WI38 (cell line): ENCODE measurements at regions not wholly inside any gene's neighbourhood (a gene's known extent, or its start where the extent isn't known, plus 50 kb on each side); places are given as distances from the start of the nearest gene placed in this dataset.

Experiments
- H3K4me3 ChIP-seq: 2 replicates; pipeline ENCODE4 v1.5.1; 2011; ENCODE audit warnings: low read depth, mild to moderate bottlenecking, control low read depth, low read length
- TF ChIP-seq, protein P1 (sequence below): IDR thresholded peaks from 2 replicates; pipeline ENCODE4 v1.5.1; 2012; ENCODE audit warnings: low read depth, mild to moderate bottlenecking, control low read depth, low read length

DNA sequence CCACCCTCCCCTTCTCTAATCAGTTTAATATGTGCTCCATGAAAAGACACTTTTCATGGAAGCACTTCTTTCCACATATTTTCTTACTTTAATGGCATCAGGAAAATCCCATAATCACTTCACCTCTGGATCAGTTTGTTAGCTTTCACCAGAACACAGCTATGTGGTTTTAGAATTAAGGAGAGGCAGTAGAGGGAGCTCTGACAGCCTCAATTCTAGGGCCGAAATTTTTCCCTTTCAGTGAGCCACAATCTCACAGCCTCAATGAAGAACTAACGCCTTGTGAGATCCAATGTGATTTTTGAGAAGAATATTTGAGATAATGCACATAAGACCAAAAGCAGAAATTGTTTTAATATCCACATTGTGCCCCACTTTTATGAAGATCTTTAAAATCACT is 1494.0 kb upstream of the CDH8 start:
- no peak overlapping the region for H3K4me3 ChIP-seq
- TF ChIP-seq, protein P1, sequence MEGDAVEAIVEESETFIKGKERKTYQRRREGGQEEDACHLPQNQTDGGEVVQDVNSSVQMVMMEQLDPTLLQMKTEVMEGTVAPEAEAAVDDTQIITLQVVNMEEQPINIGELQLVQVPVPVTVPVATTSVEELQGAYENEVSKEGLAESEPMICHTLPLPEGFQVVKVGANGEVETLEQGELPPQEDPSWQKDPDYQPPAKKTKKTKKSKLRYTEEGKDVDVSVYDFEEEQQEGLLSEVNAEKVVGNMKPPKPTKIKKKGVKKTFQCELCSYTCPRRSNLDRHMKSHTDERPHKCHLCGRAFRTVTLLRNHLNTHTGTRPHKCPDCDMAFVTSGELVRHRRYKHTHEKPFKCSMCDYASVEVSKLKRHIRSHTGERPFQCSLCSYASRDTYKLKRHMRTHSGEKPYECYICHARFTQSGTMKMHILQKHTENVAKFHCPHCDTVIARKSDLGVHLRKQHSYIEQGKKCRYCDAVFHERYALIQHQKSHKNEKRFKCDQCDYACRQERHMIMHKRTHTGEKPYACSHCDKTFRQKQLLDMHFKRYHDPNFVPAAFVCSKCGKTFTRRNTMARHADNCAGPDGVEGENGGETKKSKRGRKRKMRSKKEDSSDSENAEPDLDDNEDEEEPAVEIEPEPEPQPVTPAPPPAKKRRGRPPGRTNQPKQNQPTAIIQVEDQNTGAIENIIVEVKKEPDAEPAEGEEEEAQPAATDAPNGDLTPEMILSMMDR = no peak

- no peak overlapping the region for H3K4me3 ChIP-seq
- TF ChIP-seq, protein P1 = no peak
Observed at GRCh38 chr16:63527404-63527803, 1491.2 kb upstream of the CDH8 start.

DNA sequence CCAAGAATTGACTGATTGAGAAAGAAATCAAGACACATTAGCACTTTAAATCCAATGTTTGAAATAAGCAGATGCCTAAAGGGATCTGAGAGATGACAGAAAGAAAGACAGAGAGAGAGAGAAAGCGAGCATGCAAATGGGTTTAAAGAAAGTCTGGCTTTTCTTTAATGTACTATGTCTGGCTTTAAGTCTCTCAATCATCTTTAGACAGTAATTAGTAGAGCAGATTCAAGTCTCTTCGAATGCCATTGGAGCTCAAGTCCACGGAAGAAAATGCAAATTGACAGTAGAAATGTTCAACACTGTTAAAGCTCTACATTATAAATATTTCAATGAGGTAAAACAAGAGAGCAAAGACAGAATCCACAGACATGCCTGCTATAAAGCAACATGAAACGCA is 1480.2 kb upstream of the CDH8 start:
- TF ChIP-seq, protein P1 = no peak
- H3K4me3 ChIP-seq = no peak overlapping the region

- no peak overlapping the region for H3K4me3 ChIP-seq
- TF ChIP-seq, protein P1 = no peak
Observed at GRCh38 chr16:63512910-63513309, 1476.7 kb upstream of the CDH8 start.

DNA sequence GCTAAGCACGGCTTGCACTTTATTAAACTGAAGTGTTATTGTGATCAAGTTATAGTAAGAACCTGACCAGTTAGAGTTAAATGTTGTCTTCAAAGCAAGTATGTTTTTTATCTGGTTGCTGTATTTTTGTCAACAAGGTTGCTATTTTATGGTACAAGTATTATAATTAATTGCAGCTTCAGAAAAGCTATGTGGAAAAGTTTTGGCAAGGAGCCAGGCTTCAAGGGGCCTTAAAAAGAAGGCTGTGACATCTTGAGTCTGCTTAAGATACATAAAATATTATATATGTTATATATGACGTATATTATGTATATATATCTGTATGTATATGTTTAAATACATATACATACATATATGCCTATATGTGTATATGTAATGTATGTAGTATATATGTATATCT is 1461.2 kb upstream of the CDH8 start:
- TF ChIP-seq, protein P1 = no peak
- H3K4me3 ChIP-seq = no peak overlapping the region

DNA sequence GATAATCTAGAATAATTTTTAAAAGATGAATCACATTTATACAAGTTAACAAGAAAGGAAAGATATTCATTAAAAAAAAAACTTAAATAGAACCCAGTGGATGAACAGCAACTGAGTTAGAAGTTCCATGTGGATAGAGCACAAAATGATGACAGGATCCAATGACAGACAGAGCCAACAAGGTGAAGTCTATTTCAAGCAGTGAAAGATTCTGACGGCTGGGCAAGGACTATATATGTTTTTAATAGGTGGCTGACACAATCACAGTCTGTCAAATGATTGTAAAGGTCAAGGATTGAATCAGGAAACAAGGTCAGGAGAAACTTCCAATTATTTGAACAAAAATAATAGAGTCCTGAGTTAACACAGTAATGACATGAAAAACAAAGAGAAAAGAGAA is 1460.0 kb upstream of the CDH8 start:
- TF ChIP-seq, protein P1 = no peak
- no peak overlapping the region for H3K4me3 ChIP-seq

- no peak overlapping the region for H3K4me3 ChIP-seq
- TF ChIP-seq, protein P1 = no peak
Observed at GRCh38 chr16:63488955-63489354, 1452.7 kb upstream of the CDH8 start.
